SU-DHL-6 (cell line): ENCODE measurements at regions not wholly inside any gene's neighbourhood (a gene's known extent, or its start where the extent isn't known, plus 50 kb on each side); places are given as distances from the start of the nearest gene placed in this dataset.
"Not testable (repeated sequence)": the region's sequence is repeated elsewhere in the genome, so short reads cannot be mapped to it uniquely, and the experiment has no call there.

Experiments used
- H2AFZ ChIP-seq: fragments of 200-600 bp; sonication (generic); 2 replicates; pipeline ENCODE4 v1.6.1; 2014; ENCODE audit warnings: low read depth, mild to moderate bottlenecking, moderate library complexity, mixed read lengths, antibody characterized with exemption, low read length; ENCODE audit not compliant: severe bottlenecking
- H3F3A ChIP-seq: fragments of 200-600 bp; shearing (Covaris generic); 2 replicates; pipeline ENCODE4 v1.6.0; 2016; ENCODE audit warnings: antibody characterized with exemption, mild to moderate bottlenecking; ENCODE audit not compliant: insufficient read depth
- H3K27ac ChIP-seq: fragments of 200-600 bp; sonication (generic); 2 replicates; pipeline ENCODE4 v1.5.1; 2016; ENCODE audit warnings: low read depth, mild to moderate bottlenecking, low read length, moderate library complexity, mixed read lengths
- H3K27me3 ChIP-seq: fragments of 200-600 bp; sonication (generic), shearing (Covaris generic); 2 replicates; pipeline ENCODE4 v1.6.0; 2014; ENCODE audit warnings: mild to moderate bottlenecking, low read length
- H3K36me3 ChIP-seq: fragments of 200-600 bp; sonication (generic); 2 replicates; pipeline ENCODE4 v1.6.1; 2014; ENCODE audit warnings: mild to moderate bottlenecking, low read length, mixed read lengths
- H3K4me2 ChIP-seq: fragments of 300-600, 200-600 bp; shearing (Covaris generic), sonication (generic); 2 replicates; pipeline ENCODE4 v1.6.0; 2014; ENCODE audit warnings: low read length, low read depth, mild to moderate bottlenecking; ENCODE audit not compliant: poor library complexity, severe bottlenecking
- H3K4me3 ChIP-seq: fragments of 200-600 bp; sonication (generic); 2 replicates; pipeline ENCODE4 v1.5.1; 2014; ENCODE audit warnings: antibody characterized with exemption, low read length, mild to moderate bottlenecking, mixed read lengths; ENCODE audit not compliant: insufficient read depth, poor library complexity, severe bottlenecking
- H3K79me2 ChIP-seq: fragments of 200-600 bp; sonication (generic); 2 replicates; pipeline ENCODE4 v1.6.1; 2014; ENCODE audit warnings: mild to moderate bottlenecking, low read length, moderate library complexity; ENCODE audit not compliant: insufficient read depth
- H3K9ac ChIP-seq: fragments of 200-600 bp; sonication (generic); 2 replicates; pipeline ENCODE4 v1.7.0; 2014; ENCODE audit warnings: mild to moderate bottlenecking, low read length
- H3K9me2 ChIP-seq: fragments of 200-600 bp; sonication (generic); replicated peaks from 2 replicates; pipeline ENCODE4 v1.6.1; 2014; ENCODE audit warnings: low read length; ENCODE audit not compliant: insufficient read depth
- H3K9me3 ChIP-seq: fragments of 200-600 bp; sonication (generic); 2 replicates; pipeline ENCODE4 v1.6.1; 2014; ENCODE audit warnings: low read length, mixed read lengths; ENCODE audit not compliant: insufficient read depth
- H4K20me1 ChIP-seq: fragments of 200-600 bp; sonication (generic); 2 replicates; pipeline ENCODE4 v1.6.1; 2014; ENCODE audit warnings: low read depth, mild to moderate bottlenecking, antibody characterized with exemption, low read length, moderate library complexity, mixed read lengths
- CTCF ChIP-seq: fragments of 200-600 bp; sonication (generic); IDR thresholded peaks from one replicate; pipeline ENCODE4 v1.5.1; 2017; ENCODE audit warnings: antibody characterized with exemption, mild to moderate bottlenecking, low read length, moderate library complexity; ENCODE audit not compliant: insufficient read depth, poor library complexity, severe bottlenecking
- EZH2phosphoT487 ChIP-seq: fragments of 200-600 bp; sonication (generic), shearing (Covaris generic); conservative IDR thresholded peaks from 2 replicates; pipeline ENCODE4 v1.6.1; 2018; ENCODE audit warnings: mild to moderate bottlenecking, antibody characterized with exemption, low read length, moderate library complexity, mixed read lengths

- H3K27me3 ChIP-seq, H3K9me2 ChIP-seq, H3K36me3 ChIP-seq, H3K9me3 ChIP-seq, H3K79me2 ChIP-seq, H2AFZ ChIP-seq, H3K9ac ChIP-seq, H3K4me3 ChIP-seq, H3K27ac ChIP-seq, H4K20me1 ChIP-seq, H3F3A ChIP-seq, H3K4me2 ChIP-seq: not testable (repeated sequence)
Measured at GRCh38 chr1:47541705-47542104, 103.9 kb downstream of the FOXD2 start.

GRCh38 chr1:47543089-47543488 is 105.2 kb downstream of the FOXD2 start:
- H3F3A ChIP-seq, H3K36me3 ChIP-seq, H2AFZ ChIP-seq, H3K9ac ChIP-seq, H3K79me2 ChIP-seq, H4K20me1 ChIP-seq, H3K27me3 ChIP-seq, H3K9me2 ChIP-seq, H3K27ac ChIP-seq, H3K4me2 ChIP-seq, H3K4me3 ChIP-seq, H3K9me3 ChIP-seq: not testable (repeated sequence)

GRCh38 chr1:47545912-47546483 is 108.2 kb downstream of the FOXD2 start:
- Histone ChIP-seq H3K27ac (no peak overlapping the region), H3K9me2 (no peaks in the 10 kb centered on the region), H4K20me1 (no peaks in the 10 kb centered on the region), H3K36me3 (no peaks in the 10 kb centered on the region), H3K79me2 (no peaks in the 10 kb centered on the region), H3K9me3 (no peaks in the 10 kb centered on the region), H3K27me3 (no peaks in the 10 kb centered on the region), H3F3A (no peaks in the 10 kb centered on the region), H2AFZ (no peak overlapping the region), H3K4me3 (no peak overlapping the region), H3K4me2 (no peak overlapping the region), H3K9ac (no peak overlapping the region)
- TF ChIP-seq EZH2phosphoT487 (no peak), CTCF (no peak)

- H4K20me1 ChIP-seq: no peaks in the 10 kb centered on the region
- H3K27ac ChIP-seq: no peak overlapping the region
- no peaks in the 10 kb centered on the region for H3K79me2 ChIP-seq
- H3K4me2 ChIP-seq: no peak overlapping the region
- no peaks in the 10 kb centered on the region for H3K36me3 ChIP-seq
- no peak overlapping the region for H2AFZ ChIP-seq
- no peak overlapping the region for H3K9ac ChIP-seq
- no peaks in the 10 kb centered on the region for H3F3A ChIP-seq
- H3K4me3 ChIP-seq: no peak overlapping the region
- H3K9me2 ChIP-seq: no peaks in the 10 kb centered on the region
- H3K27me3 ChIP-seq: no peaks in the 10 kb centered on the region
- no peaks in the 10 kb centered on the region for H3K9me3 ChIP-seq
- no peak for TF ChIP-seq CTCF
- no peak for TF ChIP-seq EZH2phosphoT487
Measured at GRCh38 chr1:47547753-47548573, 110.1 kb downstream of the FOXD2 start.
